ENCODE measurements at regions not wholly inside any gene's neighbourhood (a gene's known extent, or its start where the extent isn't known, plus 50 kb on each side); places are given as distances from the start of the nearest gene placed in this dataset.
A peak's percentile ranks its signal among the peaks of the same experiment; 100 is the strongest.

GRCh38 chr6:2524090-2524489 lies 226.6 kb downstream of the MYLK4 start (continued):
- TF ChIP-seq POGK (CRISPR knock-in tag; conservative IDR thresholded peaks at IDR 0.05) (no peak), NKX3-1 (CRISPR knock-in tag; IDR thresholded peaks at IDR 0.05) (no peak), ZNF597 (CRISPR knock-in tag; IDR thresholded peaks at IDR 0.05) (no peak), MXD3 (CRISPR knock-in tag; IDR thresholded peaks at IDR 0.05) (no peak), SOX6 (IDR thresholded peaks at IDR 0.05) (no peak), SOX6 (CRISPR knock-in tag; IDR thresholded peaks at IDR 0.05) (peak; percentile 56; the same call in 1 of the 2 replicates), YY1 (IDR thresholded peaks at IDR 0.05; ENCODE audit: insufficient read depth, insufficient replicate concordance, low read depth, low read length) (no peak), ZXDC (CRISPR knock-in tag; IDR thresholded peaks at IDR 0.05) (no peak), RXRB (CRISPR knock-in tag; IDR thresholded peaks at IDR 0.05; ENCODE audit: borderline replicate concordance) (0 out of 2 replicates have a peak, but pooled peaks have one; percentile 40), ZNF777 (CRISPR knock-in tag; IDR thresholded peaks at IDR 0.05) (no peak), ZNF354B (CRISPR knock-in tag; IDR thresholded peaks at IDR 0.05) (no peak), ZBTB4 (CRISPR knock-in tag; IDR thresholded peaks at IDR 0.05; ENCODE audit: borderline replicate concordance) (no peak), REXO4 (CRISPR knock-in tag; IDR thresholded peaks at IDR 0.05; ENCODE audit: borderline replicate concordance) (no peak), ZNF780A (CRISPR knock-in tag; IDR thresholded peaks at IDR 0.05) (peak; percentile 72; the same call in 1 of the 2 replicates), MLX (CRISPR knock-in tag; IDR thresholded peaks at IDR 0.05) (no peak), KLF6 (CRISPR knock-in tag; IDR thresholded peaks at IDR 0.05) (no peak), HOXA3 (CRISPR knock-in tag; IDR thresholded peaks at IDR 0.05) (no peak), MAFK (conservative IDR thresholded peaks at IDR 0.05 in 1 of 2, IDR thresholded peaks at IDR 0.05 in 1 of 2; ENCODE audit: low read length in 2 of 2) (peak; percentile 17 to 50; a peak in 2 of 4 replicates), ZSCAN12 (CRISPR knock-in tag; IDR thresholded peaks at IDR 0.05) (no peak), EP300 (IDR thresholded peaks at IDR 0.05; ENCODE audit: low read depth in 2 of 2, low read length in 2 of 2) (peak in 1 of 2 experiments; percentile 46; a peak in 1 of 4 replicates), EP300 (CRISPR knock-in tag; IDR thresholded peaks at IDR 0.05; ENCODE audit: borderline replicate concordance) (no peak), TBX3 (IDR thresholded peaks at IDR 0.05; ENCODE audit: borderline replicate concordance) (no peak)
